HL-60 (cell line): ENCODE measurements at regions not wholly inside any gene's neighbourhood (a gene's known extent, or its start where the extent isn't known, plus 50 kb on each side); places are given as distances from the start of the nearest gene placed in this dataset.

Experiments
- DNase-seq, 2 experiments: peaks; one replicate each; pipeline ENCODE4 v3.0.0-alpha.2; 2010 to 2020; ENCODE audit warnings: low read depth in 1 of 2, low spot score in 1 of 2
- H3K27ac ChIP-seq: fragments of 250-450 bp; sonication (Bioruptor Pico); replicated peaks from 2 replicates; pipeline ENCODE4 v1.5.1; 2020; ENCODE audit warnings: mild to moderate bottlenecking, moderate library complexity
- H3K27me3 ChIP-seq: fragments of 250-450 bp; sonication (Bioruptor Pico); 2 replicates; pipeline ENCODE4 v1.5.1; 2021; ENCODE audit warnings: mild to moderate bottlenecking, moderate library complexity; ENCODE audit not compliant: insufficient read depth, poor library complexity, severe bottlenecking
- H3K4me3 ChIP-seq: replicated peaks from 2 replicates; pipeline ENCODE4 v1.5.1; 2011; ENCODE audit warnings: mild to moderate bottlenecking, control low read depth, low read length; ENCODE audit not compliant: insufficient read depth
- GABPA ChIP-seq: IDR thresholded peaks from 2 replicates; pipeline ENCODE4 v1.6.1; 2012; ENCODE audit warnings: low read depth
- POLR2AphosphoS5 ChIP-seq: IDR thresholded peaks from 2 replicates; pipeline ENCODE4 v1.6.1; 2012; ENCODE audit warnings: low read depth
- SPI1 ChIP-seq: IDR thresholded peaks from 2 replicates; pipeline ENCODE4 v1.6.1; 2012; ENCODE audit warnings: low read depth, mild to moderate bottlenecking, borderline replicate concordance
- TF ChIP-seq, protein P1 (sequence below): IDR thresholded peaks from one replicate; pipeline ENCODE4 v1.5.1; 2011; ENCODE audit warnings: low read length, control low read depth, inconsistent platforms; ENCODE audit not compliant: insufficient read depth
- TF ChIP-seq, protein P2 (sequence below): IDR thresholded peaks from 2 replicates; pipeline ENCODE4 v1.6.1; 2012; ENCODE audit warnings: low read depth; ENCODE audit not compliant: insufficient replicate concordance

DNA sequence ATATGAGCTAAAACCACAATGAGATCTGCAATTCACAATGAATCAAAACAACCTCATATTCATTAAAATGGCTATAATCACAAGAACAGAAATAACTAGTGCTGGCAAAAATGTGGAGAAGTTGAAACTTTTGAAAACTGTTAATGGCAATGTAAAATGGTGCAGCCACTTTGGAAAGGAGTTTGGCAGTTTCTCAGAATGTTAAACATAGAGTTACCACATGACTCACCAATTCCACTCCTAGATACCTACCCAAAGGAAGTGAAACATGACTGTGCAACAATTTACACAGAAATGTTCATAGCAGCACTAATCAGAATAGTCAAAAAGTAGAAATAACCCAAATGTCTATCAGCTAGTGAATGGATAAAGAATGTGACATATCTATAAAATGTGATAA, 862.2 kb downstream of the DTWD2 start:
- Histone ChIP-seq H3K27me3 (no peaks in the 10 kb centered on the region), H3K4me3 (no peak overlapping the region), H3K27ac (no peak overlapping the region)
- TF ChIP-seq GABPA = no peak
- no peak for TF ChIP-seq SPI1
- TF ChIP-seq, protein P1, sequence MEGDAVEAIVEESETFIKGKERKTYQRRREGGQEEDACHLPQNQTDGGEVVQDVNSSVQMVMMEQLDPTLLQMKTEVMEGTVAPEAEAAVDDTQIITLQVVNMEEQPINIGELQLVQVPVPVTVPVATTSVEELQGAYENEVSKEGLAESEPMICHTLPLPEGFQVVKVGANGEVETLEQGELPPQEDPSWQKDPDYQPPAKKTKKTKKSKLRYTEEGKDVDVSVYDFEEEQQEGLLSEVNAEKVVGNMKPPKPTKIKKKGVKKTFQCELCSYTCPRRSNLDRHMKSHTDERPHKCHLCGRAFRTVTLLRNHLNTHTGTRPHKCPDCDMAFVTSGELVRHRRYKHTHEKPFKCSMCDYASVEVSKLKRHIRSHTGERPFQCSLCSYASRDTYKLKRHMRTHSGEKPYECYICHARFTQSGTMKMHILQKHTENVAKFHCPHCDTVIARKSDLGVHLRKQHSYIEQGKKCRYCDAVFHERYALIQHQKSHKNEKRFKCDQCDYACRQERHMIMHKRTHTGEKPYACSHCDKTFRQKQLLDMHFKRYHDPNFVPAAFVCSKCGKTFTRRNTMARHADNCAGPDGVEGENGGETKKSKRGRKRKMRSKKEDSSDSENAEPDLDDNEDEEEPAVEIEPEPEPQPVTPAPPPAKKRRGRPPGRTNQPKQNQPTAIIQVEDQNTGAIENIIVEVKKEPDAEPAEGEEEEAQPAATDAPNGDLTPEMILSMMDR = no peak
- TF ChIP-seq POLR2AphosphoS5 = no peak
- TF ChIP-seq, protein P2, sequence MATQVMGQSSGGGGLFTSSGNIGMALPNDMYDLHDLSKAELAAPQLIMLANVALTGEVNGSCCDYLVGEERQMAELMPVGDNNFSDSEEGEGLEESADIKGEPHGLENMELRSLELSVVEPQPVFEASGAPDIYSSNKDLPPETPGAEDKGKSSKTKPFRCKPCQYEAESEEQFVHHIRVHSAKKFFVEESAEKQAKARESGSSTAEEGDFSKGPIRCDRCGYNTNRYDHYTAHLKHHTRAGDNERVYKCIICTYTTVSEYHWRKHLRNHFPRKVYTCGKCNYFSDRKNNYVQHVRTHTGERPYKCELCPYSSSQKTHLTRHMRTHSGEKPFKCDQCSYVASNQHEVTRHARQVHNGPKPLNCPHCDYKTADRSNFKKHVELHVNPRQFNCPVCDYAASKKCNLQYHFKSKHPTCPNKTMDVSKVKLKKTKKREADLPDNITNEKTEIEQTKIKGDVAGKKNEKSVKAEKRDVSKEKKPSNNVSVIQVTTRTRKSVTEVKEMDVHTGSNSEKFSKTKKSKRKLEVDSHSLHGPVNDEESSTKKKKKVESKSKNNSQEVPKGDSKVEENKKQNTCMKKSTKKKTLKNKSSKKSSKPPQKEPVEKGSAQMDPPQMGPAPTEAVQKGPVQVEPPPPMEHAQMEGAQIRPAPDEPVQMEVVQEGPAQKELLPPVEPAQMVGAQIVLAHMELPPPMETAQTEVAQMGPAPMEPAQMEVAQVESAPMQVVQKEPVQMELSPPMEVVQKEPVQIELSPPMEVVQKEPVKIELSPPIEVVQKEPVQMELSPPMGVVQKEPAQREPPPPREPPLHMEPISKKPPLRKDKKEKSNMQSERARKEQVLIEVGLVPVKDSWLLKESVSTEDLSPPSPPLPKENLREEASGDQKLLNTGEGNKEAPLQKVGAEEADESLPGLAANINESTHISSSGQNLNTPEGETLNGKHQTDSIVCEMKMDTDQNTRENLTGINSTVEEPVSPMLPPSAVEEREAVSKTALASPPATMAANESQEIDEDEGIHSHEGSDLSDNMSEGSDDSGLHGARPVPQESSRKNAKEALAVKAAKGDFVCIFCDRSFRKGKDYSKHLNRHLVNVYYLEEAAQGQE = no peak
- DNase-seq = no peak

DNA sequence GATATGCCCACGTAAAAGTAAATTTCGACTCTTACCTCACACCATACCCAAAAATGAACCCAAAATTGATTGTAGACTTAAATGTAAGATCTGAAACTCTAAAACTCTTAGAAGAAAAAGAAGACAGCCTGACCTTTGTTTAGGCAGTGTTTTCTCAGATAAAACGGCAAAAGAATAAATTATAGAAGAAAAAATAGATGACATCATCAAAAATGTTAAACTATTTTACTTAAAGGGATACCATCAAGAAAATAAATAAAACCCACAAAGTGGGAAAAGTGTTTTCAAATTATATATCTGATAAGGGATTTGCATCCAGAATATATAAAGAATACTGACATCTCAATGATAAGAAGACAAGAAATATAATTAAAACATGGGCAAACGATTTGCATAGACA, 862.7 kb downstream of the DTWD2 start:
- H3K27me3 ChIP-seq = no peaks in the 10 kb centered on the region
- H3K27ac ChIP-seq = no peak overlapping the region
- TF ChIP-seq SPI1 = no peak
- TF ChIP-seq POLR2AphosphoS5 = no peak
- TF ChIP-seq, protein P1 = no peak
- no peak for TF ChIP-seq GABPA
- TF ChIP-seq, protein P2 = no peak
- no peak overlapping the region for H3K4me3 ChIP-seq
- DNase-seq = no peak

DNA sequence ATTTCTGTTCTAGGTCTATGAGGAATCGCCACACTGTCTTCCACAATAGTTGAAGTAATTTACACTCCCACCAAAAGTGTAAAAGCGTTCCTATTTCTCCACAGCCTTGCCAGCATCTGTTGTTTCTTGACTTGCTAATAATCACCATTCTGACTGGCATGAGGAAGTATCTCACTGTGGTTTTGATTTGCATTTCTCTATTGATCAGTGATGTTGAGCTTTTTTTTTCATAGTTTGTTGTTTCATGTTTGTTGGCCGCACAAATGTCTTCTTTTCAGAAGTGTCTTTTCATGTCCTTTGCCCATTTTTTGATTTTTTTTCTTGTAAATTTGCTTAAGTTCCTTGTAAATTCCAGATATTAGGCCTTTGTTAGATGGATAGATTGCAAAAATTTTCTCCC, 867.1 kb downstream of the DTWD2 start:
- no peak for TF ChIP-seq POLR2AphosphoS5
- TF ChIP-seq SPI1 = no peak
- TF ChIP-seq, protein P2 = no peak
- TF ChIP-seq, protein P1 = no peak
- TF ChIP-seq GABPA = no peak
- no peak for DNase-seq
- no peaks in the 10 kb centered on the region for H3K27me3 ChIP-seq
- H3K27ac ChIP-seq = no peak overlapping the region
- no peak overlapping the region for H3K4me3 ChIP-seq
